ENCODE measurements at regions not wholly inside any gene's neighbourhood (a gene's known extent, or its start where the extent isn't known, plus 50 kb on each side); places are given as distances from the start of the nearest gene placed in this dataset.

DNA sequence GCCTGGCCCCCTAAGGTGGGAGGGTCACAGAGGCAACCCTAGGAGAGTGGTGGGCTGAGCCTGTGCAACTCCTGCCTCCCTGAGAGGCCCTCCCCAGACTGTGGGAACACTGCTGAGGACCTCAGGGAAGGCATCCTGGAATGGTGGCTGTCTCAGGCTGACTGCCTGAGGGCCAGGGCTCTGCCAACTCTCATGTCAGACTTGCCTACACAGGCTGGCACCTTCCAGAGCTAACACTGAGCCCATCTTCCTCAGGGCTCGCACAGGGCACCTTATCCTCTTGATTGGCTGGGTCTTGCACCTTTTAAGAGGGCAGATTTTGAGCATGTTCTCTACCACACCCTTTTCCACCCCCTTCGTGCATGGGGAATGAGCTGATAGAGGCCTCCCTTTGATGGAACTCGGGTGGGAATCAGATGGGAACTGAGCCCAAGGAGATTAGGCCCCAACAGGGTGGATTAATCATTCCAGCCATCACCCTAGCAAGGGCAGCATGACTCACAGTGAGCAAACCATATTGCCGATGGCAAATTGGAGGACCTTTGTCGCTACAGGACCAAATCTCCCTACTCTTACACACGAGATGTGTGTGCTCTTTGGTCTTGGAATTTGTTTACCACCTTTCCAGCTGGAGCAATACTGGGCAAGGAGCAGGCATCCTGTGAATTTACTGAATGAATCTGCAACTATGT, 702.8 kb downstream of the VRK1 start:
- DNase-seq (ENCODE audit: insufficient read length, low spot score) (no peak), FAIRE-seq (no peak)
- TF ChIP-seq, protein P1, sequence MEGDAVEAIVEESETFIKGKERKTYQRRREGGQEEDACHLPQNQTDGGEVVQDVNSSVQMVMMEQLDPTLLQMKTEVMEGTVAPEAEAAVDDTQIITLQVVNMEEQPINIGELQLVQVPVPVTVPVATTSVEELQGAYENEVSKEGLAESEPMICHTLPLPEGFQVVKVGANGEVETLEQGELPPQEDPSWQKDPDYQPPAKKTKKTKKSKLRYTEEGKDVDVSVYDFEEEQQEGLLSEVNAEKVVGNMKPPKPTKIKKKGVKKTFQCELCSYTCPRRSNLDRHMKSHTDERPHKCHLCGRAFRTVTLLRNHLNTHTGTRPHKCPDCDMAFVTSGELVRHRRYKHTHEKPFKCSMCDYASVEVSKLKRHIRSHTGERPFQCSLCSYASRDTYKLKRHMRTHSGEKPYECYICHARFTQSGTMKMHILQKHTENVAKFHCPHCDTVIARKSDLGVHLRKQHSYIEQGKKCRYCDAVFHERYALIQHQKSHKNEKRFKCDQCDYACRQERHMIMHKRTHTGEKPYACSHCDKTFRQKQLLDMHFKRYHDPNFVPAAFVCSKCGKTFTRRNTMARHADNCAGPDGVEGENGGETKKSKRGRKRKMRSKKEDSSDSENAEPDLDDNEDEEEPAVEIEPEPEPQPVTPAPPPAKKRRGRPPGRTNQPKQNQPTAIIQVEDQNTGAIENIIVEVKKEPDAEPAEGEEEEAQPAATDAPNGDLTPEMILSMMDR (IDR thresholded peaks at IDR 0.05; ENCODE audit: insufficient read depth, missing control alignments), result no peak

DNA sequence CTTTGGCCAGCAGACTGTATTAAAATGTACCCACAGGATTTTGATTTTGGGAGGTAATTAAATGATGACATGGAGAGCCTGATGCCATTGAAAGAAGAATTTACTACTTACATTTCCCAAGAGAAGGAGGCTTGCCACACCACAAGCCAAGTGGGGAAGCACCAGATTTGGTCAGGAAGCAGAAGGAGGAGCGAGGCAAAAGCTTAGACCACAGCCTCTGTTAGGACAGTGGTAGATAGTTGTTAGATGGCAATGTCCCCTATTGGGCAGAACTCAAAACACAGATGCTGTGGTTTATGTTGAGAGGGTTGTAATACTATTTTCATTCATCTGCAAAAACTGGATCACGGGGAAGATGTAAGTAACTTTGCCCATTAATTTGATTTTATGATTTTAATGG, 709.4 kb downstream of the VRK1 start:
- FAIRE-seq (no peak), DNase-seq (ENCODE audit: insufficient read length, low spot score) (no peak)
- TF ChIP-seq, protein P1 (IDR thresholded peaks at IDR 0.05; ENCODE audit: insufficient read depth, missing control alignments), result no peak

DNA sequence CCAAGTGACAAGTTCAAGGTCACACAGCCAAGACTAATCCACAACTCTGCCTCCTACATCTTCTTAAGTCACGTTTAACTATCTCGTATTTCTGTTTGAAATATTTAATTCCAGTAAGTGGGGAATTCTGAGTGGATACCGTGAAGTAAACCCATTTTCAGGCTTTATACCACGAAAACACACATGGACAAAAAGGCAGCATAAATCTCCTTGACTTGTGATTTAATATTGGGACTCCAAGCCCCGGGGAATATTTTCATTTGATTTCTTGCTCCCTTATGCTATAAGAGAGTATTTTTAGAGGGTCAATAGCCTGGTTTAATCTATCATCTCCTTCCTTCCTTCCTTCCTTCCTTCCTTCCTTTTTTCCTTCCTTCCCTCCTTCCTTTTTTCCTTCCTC, 716.7 kb downstream of the VRK1 start:
- FAIRE-seq, result no peak
- TF ChIP-seq, protein P1 (IDR thresholded peaks at IDR 0.05; ENCODE audit: insufficient read depth, missing control alignments), result no peak
- DNase-seq (ENCODE audit: insufficient read length, low spot score), result no peak

DNA sequence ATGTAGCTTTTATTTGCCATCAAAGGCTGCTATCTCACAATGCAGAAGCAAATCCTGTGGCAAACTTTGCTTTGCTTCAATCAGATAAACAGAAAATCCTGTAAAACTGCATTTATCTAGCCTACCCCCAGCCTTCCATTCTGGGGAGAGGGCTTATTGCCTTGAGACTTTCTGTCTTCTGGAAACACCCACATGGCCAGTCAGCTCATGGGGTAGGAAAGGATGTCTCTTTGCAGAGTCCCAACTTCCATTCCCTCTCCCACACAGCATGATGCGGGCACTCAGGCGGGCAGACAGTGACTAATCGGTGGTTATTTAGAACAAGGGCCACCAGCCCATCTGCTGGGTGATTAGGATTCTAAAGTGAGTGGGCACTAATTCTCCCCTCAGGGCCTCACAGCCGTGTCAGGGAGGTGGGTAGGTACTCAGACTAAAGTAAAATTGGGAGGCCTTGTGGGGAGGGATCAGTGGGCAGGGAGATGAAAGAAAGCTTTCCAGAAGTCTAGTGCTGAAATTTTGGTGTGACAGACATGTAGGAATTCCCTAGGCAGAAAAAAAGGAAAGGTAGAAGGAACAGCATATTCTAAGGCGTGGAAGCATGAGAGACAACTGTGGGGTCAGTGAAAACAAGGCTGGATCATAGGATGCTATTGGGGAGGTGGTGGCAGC, 720.5 kb downstream of the VRK1 start:
- FAIRE-seq (no peak), DNase-seq (ENCODE audit: insufficient read length, low spot score) (no peak)
- TF ChIP-seq, protein P1 (IDR thresholded peaks at IDR 0.05; ENCODE audit: insufficient read depth, missing control alignments), result no peak

DNA sequence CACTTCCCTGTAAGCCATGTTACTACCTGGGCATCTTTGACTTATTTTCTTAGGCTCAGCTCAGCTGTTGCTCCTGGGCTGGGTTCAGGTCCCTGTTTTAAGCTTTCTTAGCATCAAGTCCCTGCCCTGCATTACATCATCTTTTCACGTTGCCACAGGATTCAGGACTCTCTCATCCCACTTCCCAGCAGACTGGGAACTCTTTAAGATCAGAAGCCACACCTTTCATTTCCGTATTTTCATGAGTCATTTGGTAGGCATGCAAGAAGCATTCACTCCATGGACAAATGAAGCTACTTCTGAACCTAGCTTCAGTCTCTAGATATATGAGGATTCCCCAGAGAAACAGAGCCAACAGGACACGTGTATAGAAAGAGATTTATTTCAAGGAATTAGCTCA, 726.8 kb downstream of the VRK1 start:
- no peak for FAIRE-seq
- DNase-seq (ENCODE audit: insufficient read length, low spot score), result no peak
- TF ChIP-seq, protein P1 (IDR thresholded peaks at IDR 0.05; ENCODE audit: insufficient read depth, missing control alignments), result no peak

DNA sequence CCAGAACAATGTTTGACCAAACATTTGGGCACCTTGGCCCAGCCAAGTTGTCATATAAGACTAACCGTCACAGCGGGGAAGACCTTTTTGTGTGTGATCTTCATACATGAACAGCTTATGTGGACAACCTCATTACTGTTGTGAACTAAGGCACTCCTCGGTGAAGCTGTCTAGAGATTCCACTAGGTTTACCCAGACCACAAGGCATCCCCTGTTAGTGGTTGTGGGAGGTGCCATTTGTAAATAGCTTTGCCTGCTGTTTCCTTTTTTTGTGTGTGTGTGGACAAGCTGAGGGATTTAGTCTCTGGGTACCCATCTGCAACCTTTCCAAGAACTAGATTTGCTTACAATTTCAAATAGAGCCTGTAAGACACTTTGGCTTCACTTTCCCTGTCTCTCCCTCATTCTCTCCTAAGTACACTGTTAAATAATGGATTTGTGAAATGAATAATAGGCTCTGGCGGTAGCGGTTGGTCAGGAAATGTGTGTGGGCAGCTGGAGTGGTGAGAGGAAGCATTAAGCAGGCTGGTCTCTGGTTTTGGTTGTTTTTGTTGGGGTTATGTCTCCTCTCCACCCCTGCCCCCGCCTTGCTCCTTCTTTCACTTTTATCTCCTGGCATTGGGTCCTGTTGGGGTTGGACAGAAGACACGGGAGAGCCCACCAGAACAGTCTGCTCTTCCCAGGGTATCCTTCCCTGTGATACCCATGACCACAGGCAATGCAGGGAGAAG, 727.6 kb downstream of the VRK1 start:
- TF ChIP-seq, protein P1 (IDR thresholded peaks at IDR 0.05; ENCODE audit: insufficient read depth, missing control alignments), result no peak
- FAIRE-seq, result no peak
- DNase-seq (ENCODE audit: insufficient read length, low spot score), result no peak
